UCSD-AML1 (cell line): ENCODE measurements at regions not wholly inside any gene's neighbourhood (a gene's known extent, or its start where the extent isn't known, plus 50 kb on each side); places are given as distances from the start of the nearest gene placed in this dataset.
"Not testable (repeated sequence)": the region's sequence is repeated elsewhere in the genome, so short reads cannot be mapped to it uniquely, and the experiment has no call there.

ENCODE experiments used
- DNase-seq: peaks from one replicate; lab custom pipeline; 2025; ENCODE audit not compliant: unreplicated experiment; lab: John Stamatoyannopoulos, UW

GRCh38 chr7:136431736-136432135, 436.7 kb upstream of the CHRM2 start:
- DNase-seq = not testable (repeated sequence)

GRCh38 chr7:136424058-136424457, 444.4 kb upstream of the CHRM2 start:
- DNase-seq = no peak

GRCh38 chr7:136419740-136420139, 442.6 kb upstream of the MTPN start:
- DNase-seq = not testable (repeated sequence)

- no peak for DNase-seq
These were observed 435.8 kb upstream of the MTPN start for GRCh38 chr7:136412952-136413351.

GRCh38 chr7:136405931-136406777, 429.0 kb upstream of the MTPN start:
- DNase-seq = peak; percentile 4

GRCh38 chr7:136403591-136403990, 426.4 kb upstream of the MTPN start:
- no peak for DNase-seq

GRCh38 chr7:136400877-136401276, 423.7 kb upstream of the MTPN start:
- DNase-seq = no peak

GRCh38 chr7:136399385-136399784, 422.2 kb upstream of the MTPN start:
- DNase-seq = no peak

- no peak for DNase-seq
These were observed 415.7 kb upstream of the MTPN start for GRCh38 chr7:136392856-136393255.

GRCh38 chr7:136391371-136391770, 414.2 kb upstream of the MTPN start:
- no peak for DNase-seq

- DNase-seq = no peak
These were observed 412.8 kb upstream of the MTPN start for GRCh38 chr7:136389933-136390332.

GRCh38 chr7:136386876-136387275, 409.7 kb upstream of the MTPN start:
- DNase-seq = no peak

- DNase-seq = not testable (repeated sequence)
These were observed 394.2 kb upstream of the MTPN start for GRCh38 chr7:136371409-136371808.

GRCh38 chr7:136370137-136370536, 393.0 kb upstream of the MTPN start:
- no peak for DNase-seq

- DNase-seq = no peak
These were observed 392.1 kb upstream of the MTPN start for GRCh38 chr7:136369225-136369624.

GRCh38 chr7:136359333-136359903, 382.3 kb upstream of the MTPN start:
- DNase-seq = no peak

- DNase-seq = no peak
These were observed 376.1 kb upstream of the MTPN start for GRCh38 chr7:136353287-136353686.

- no peak for DNase-seq
These were observed 371.5 kb upstream of the MTPN start for GRCh38 chr7:136348542-136349192.

GRCh38 chr7:136348142-136348541, 371.0 kb upstream of the MTPN start:
- DNase-seq = no peak

GRCh38 chr7:136347488-136347887, 370.3 kb upstream of the MTPN start:
- no peak for DNase-seq

GRCh38 chr7:136342251-136342650, 365.1 kb upstream of the MTPN start:
- DNase-seq = no peak

GRCh38 chr7:136339464-136339863, 362.3 kb upstream of the MTPN start:
- DNase-seq = no peak
